ENCODE measurements at regions not wholly inside any gene's neighbourhood (a gene's known extent, or its start where the extent isn't known, plus 50 kb on each side); places are given as distances from the start of the nearest gene placed in this dataset.

GRCh38 chr7:124085179-124085578 lies 52.3 kb upstream of the TMEM229A start:
- no CpG with 5 or more reads among the region's 4 CpGs for WGBS (ENCODE audit: extremely low coverage, insufficient read length, low lambda C conversion rate)
- Histone ChIP-seq H4K91ac (ENCODE audit: insufficient read length, low read depth, low read length) (no peak overlapping the region), H3K14ac (ENCODE audit: insufficient read depth, low read length) (no peak overlapping the region), H3K79me1 (ENCODE audit: insufficient read depth, low read depth, low read length, poor library complexity, severe bottlenecking) (no peaks in the 10 kb centered on the region), H4K20me1 (ENCODE audit: control insufficient read depth, insufficient read depth, insufficient read length) (no peaks in the 10 kb centered on the region), H4K8ac (replicated peaks; ENCODE audit: insufficient read length, low read depth, low read length) (no peak overlapping the region), H2BK120ac (ENCODE audit: low read depth, low read length, poor library complexity, severe bottlenecking) (no peak overlapping the region), H2BK20ac (ENCODE audit: low read depth, low read length, poor library complexity, severe bottlenecking) (no peak overlapping the region), H2BK12ac (ENCODE audit: insufficient read length, low read depth, low read length) (no peak overlapping the region), H3K9me3 (ENCODE audit: control insufficient read depth, low read depth, low read length) (no peaks in the 10 kb centered on the region), H2BK5ac (ENCODE audit: insufficient read length, low read length) (no peak overlapping the region), H4K5ac (ENCODE audit: insufficient read length, low read depth, low read length) (no peak overlapping the region), H3T11ph (ENCODE audit: low read length) (no peak overlapping the region), H3K79me2 (ENCODE audit: insufficient read depth, low read length) (no peaks in the 10 kb centered on the region), H3K23ac (ENCODE audit: insufficient read length, low read depth, low read length) (no peak overlapping the region), H3K4ac (ENCODE audit: low read depth, low read length) (no peak overlapping the region), H2AK5ac (ENCODE audit: insufficient read length, low read length) (no peak overlapping the region), H3K27ac (ENCODE audit: insufficient read length, low read depth, low read length) (no peak overlapping the region), H3K18ac (ENCODE audit: insufficient read length, low read depth, low read length) (no peak overlapping the region), H3K4me1 (ENCODE audit: insufficient read depth, low read length) (no peaks in the 10 kb centered on the region), H2AFZ (ENCODE audit: low read length) (no peak overlapping the region), H3K4me2 (ENCODE audit: insufficient read depth, insufficient read length, low read length) (no peak overlapping the region), H3K56ac (ENCODE audit: insufficient read length, low read depth, low read length) (no peak overlapping the region), H3K23me2 (ENCODE audit: insufficient read length, low read depth, low read length, poor library complexity, severe bottlenecking) (no peaks in the 10 kb centered on the region), H3K27me3 (ENCODE audit: insufficient read depth, low read length) (no peaks in the 10 kb centered on the region), H3K9ac (ENCODE audit: extremely low read depth, insufficient read length, low read length) (no peak overlapping the region), H2BK15ac (ENCODE audit: low read depth, low read length) (no peak overlapping the region)
- Mint-ChIP-seq H3K9me3 (no peaks in the 10 kb centered on the region), H3K4me3 (no peak overlapping the region), H3K27me3 (ENCODE audit: low read depth) (no peaks in the 10 kb centered on the region), H3K4me1 (no peaks in the 10 kb centered on the region), H3K36me3 (ENCODE audit: insufficient read depth in 1 of 3, low read depth in 3 of 3) (peaks cover 0 to 5% (median 2%) of the 10 kb centered on the region in 3 experiments; a peak in 2 of 7 replicates), H3K27ac (no peak overlapping the region)
- no peak for TF ChIP-seq CTCF (conservative IDR thresholded peaks at IDR 0.05)
- no peak for DNase-seq

All from H9 (cell line).